Spleen (tissue), 7 donors: ENCODE measurements at regions not wholly inside any gene's neighbourhood (a gene's known extent, or its start where the extent isn't known, plus 50 kb on each side); places are given as distances from the start of the nearest gene placed in this dataset.
"Not testable (repeated sequence)": the region's sequence is repeated elsewhere in the genome, so short reads cannot be mapped to it uniquely, and the experiment has no call there.

Experiments
- CTCF ChIP-seq, 11 experiments: fragments of 200-600 bp in 7 of 11; fragments of 450-650 bp in 4 of 11; sonication (generic) in 4 of 11; IDR thresholded peaks in 8 of 11; conservative IDR thresholded peaks in 3 of 11; 1 replicate in 7 of 11; 2 replicates in 4 of 11; pipeline versions ENCODE4 v1.4.0 to v1.8.0; 2016 to 2021; ENCODE audit warnings: antibody characterized with exemption in 11 of 11, inconsistent platforms in 4 of 11, mild to moderate bottlenecking in 1 of 11
- POLR2A ChIP-seq, 3 donors: fragments of 450-650 bp; IDR thresholded peaks; one replicate each; pipeline ENCODE4 v1.5.1; 2017; ENCODE audit warnings: antibody characterized with exemption in 3 of 3, mild to moderate bottlenecking in 1 of 3
- POLR2AphosphoS5 ChIP-seq, 3 donors: sonication (generic); formaldehyde crosslinking; IDR thresholded peaks; one replicate each; pipeline ENCODE4 v1.5.1; 2017; ENCODE audit warnings: antibody characterized with exemption in 3 of 3
- donor health status: DM: no; HTN: no; CAD: no; lungs with moderate emphysema.
- donor health status: DM: no; HTN: no; CAD: no.
- donor health status: DM: no; HTN: no; CAD: no.

DNA sequence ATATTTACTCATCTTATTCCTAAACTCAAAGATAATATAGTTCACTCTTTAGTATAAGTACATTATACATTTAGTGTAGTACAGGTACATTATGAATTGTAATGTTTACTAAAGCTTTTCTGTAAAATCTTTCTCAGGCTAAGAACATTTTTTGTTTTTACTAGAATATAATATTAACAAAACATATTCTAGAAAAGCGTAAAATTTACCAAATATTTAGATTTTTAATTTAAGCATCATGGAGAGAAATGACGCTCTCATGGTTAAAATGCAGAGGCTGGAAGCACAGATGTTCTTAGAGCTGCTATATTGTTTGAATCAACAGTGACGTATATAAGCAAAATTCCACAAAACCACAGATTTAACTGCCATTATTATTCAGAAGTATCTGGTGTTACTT, 54.7 kb upstream of the NBPF15 start:
- not testable (repeated sequence) for TF ChIP-seq POLR2AphosphoS5 (IDR thresholded peaks at IDR 0.05); CTCF (IDR thresholded peaks at IDR 0.05 in 8 of 11, conservative IDR thresholded peaks at IDR 0.05 in 3 of 11); POLR2A (IDR thresholded peaks at IDR 0.05)
